ENCODE measurements at regions not wholly inside any gene's neighbourhood (a gene's known extent, or its start where the extent isn't known, plus 50 kb on each side); places are given as distances from the start of the nearest gene placed in this dataset.

- no peaks in the 10 kb centered on the region for H3K9me3 ChIP-seq (ENCODE audit: control insufficient read depth, low read depth, low read length)
- no peak for DNase-seq
- no peak overlapping the region for H3K27ac ChIP-seq (ENCODE audit: low read length)
- no peaks in the 10 kb centered on the region for H3K27me3 ChIP-seq (ENCODE audit: control insufficient read depth, insufficient read depth, low read length)
- H3K4me3 ChIP-seq (ENCODE audit: low read length) = no peak overlapping the region
- WGBS (ENCODE audit: insufficient coverage, low lambda C conversion rate) = 100% methylated on average over 1 of the region's 1 CpG
- H3K4me1 ChIP-seq (ENCODE audit: control insufficient read depth, insufficient read depth, low read length) = no peaks in the 10 kb centered on the region
- H3K36me3 ChIP-seq (ENCODE audit: control insufficient read depth, insufficient read depth, low read length) = no peaks in the 10 kb centered on the region
These were observed 731.1 kb upstream of the ZNF608 start for GRCh38 chr5:125477586-125477975.

- DNase-seq = no peak
- Histone ChIP-seq H3K4me1 (ENCODE audit: control insufficient read depth, insufficient read depth, low read length) (no peaks in the 10 kb centered on the region), H3K9me3 (ENCODE audit: control insufficient read depth, low read depth, low read length) (no peaks in the 10 kb centered on the region), H3K27me3 (ENCODE audit: control insufficient read depth, insufficient read depth, low read length) (no peaks in the 10 kb centered on the region), H3K36me3 (ENCODE audit: control insufficient read depth, insufficient read depth, low read length) (no peaks in the 10 kb centered on the region), H3K4me3 (ENCODE audit: low read length) (no peak overlapping the region), H3K27ac (ENCODE audit: low read length) (no peak overlapping the region)
- no CpG with 5 or more reads among the region's 4 CpGs for WGBS (ENCODE audit: insufficient coverage, low lambda C conversion rate)
These were observed 732.2 kb upstream of the ZNF608 start for GRCh38 chr5:125478599-125478998.

DNA sequence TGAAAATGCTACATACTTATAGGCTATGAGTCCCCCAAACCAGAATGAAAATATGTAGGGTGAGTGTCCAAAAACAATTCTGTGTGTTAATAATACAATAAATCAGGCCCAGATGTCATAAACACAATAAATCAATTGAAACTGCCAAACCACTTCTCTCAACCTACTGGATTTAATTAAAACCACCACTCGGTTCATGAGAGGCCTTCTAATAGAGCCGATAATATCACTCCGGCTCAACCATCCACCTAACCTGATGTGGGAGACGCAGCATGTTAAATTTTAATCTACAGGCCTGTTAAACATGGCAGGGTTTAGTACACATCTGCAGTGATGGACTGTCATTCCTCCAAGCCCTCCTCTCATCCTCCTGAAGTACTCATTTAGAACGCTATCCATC is 734.5 kb upstream of the ZNF608 start:
- peaks cover 3% of the 10 kb centered on the region for H3K4me1 ChIP-seq (ENCODE audit: control insufficient read depth, insufficient read depth, low read length)
- no peaks in the 10 kb centered on the region for H3K27me3 ChIP-seq (ENCODE audit: control insufficient read depth, insufficient read depth, low read length)
- H3K27ac ChIP-seq (ENCODE audit: low read length) = no peak overlapping the region
- 100% methylated on average over 1 of the region's 5 CpGs for WGBS (ENCODE audit: insufficient coverage, low lambda C conversion rate)
- no peak for DNase-seq
- no peaks in the 10 kb centered on the region for H3K36me3 ChIP-seq (ENCODE audit: control insufficient read depth, insufficient read depth, low read length)
- no peak overlapping the region for H3K4me3 ChIP-seq (ENCODE audit: low read length)
- no peaks in the 10 kb centered on the region for H3K9me3 ChIP-seq (ENCODE audit: control insufficient read depth, low read depth, low read length)

DNA sequence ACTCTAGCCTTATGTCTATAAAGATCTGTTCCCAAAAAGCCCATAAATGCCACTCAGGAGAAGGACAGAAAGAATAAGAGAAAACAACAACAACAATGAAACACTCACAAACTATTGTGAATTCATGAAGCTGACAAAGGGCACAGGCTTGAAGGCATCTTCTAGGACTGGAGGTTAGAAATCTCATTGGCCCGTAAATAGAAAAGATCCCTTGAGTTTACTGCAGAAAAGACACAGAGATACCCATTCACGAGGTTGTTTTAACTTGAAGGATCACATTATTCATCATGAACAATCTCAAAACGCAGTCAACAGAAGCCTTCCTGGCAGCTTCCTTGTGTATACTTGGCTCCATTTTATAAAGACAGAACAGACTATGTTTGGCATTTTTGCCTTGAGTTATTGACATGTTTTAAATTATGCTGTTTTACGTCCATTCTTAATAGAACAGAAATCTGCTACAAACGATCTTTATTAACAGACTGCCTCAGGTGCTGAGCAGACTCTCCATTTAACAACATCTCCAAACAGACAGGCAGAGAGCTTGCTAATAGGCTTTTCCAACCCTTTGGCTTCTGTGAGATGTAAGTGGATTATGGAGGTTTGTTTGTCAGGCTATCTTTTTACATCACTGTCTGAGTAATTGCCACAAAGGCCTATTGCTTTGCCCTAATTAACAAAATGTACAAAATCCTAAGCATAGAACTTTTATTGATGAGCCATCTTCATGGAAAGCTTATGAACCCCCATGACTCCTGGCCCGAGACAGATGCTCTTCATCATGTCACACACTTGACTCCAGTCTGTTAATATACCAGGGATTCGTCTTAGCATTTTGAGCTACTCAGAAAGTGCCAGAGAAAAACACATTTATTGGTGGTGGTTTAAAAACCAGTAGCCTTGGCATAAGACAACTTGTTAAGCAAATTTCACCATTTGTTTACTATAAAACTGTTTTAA is 735.3 kb upstream of the ZNF608 start:
- DNase-seq = no peak
- no peaks in the 10 kb centered on the region for H3K27me3 ChIP-seq (ENCODE audit: control insufficient read depth, insufficient read depth, low read length)
- H3K36me3 ChIP-seq (ENCODE audit: control insufficient read depth, insufficient read depth, low read length) = no peaks in the 10 kb centered on the region
- no peaks in the 10 kb centered on the region for H3K9me3 ChIP-seq (ENCODE audit: control insufficient read depth, low read depth, low read length)
- no peak overlapping the region for H3K4me3 ChIP-seq (ENCODE audit: low read length)
- WGBS (ENCODE audit: insufficient coverage, low lambda C conversion rate) = 87% methylated on average over 4 of the region's 7 CpGs
- no peak overlapping the region for H3K27ac ChIP-seq (ENCODE audit: low read length)
- H3K4me1 ChIP-seq (ENCODE audit: control insufficient read depth, insufficient read depth, low read length) = peaks cover 3% of the 10 kb centered on the region

GRCh38 chr5:125483609-125484008 is 737.2 kb upstream of the ZNF608 start:
- H3K4me3 ChIP-seq (ENCODE audit: low read length) = no peak overlapping the region
- no peaks in the 10 kb centered on the region for H3K27me3 ChIP-seq (ENCODE audit: control insufficient read depth, insufficient read depth, low read length)
- H3K9me3 ChIP-seq (ENCODE audit: control insufficient read depth, low read depth, low read length) = no peaks in the 10 kb centered on the region
- no peak for DNase-seq
- no CpG with 5 or more reads among the region's 1 CpG for WGBS (ENCODE audit: insufficient coverage, low lambda C conversion rate)
- H3K4me1 ChIP-seq (ENCODE audit: control insufficient read depth, insufficient read depth, low read length) = peaks cover 3% of the 10 kb centered on the region
- H3K36me3 ChIP-seq (ENCODE audit: control insufficient read depth, insufficient read depth, low read length) = no peaks in the 10 kb centered on the region
- H3K27ac ChIP-seq (ENCODE audit: low read length) = no peak overlapping the region

GRCh38 chr5:125484272-125484741 is 737.9 kb upstream of the ZNF608 start:
- Histone ChIP-seq H3K9me3 (ENCODE audit: control insufficient read depth, low read depth, low read length) (no peaks in the 10 kb centered on the region), H3K27ac (ENCODE audit: low read length) (no peak overlapping the region), H3K27me3 (ENCODE audit: control insufficient read depth, insufficient read depth, low read length) (no peaks in the 10 kb centered on the region), H3K36me3 (ENCODE audit: control insufficient read depth, insufficient read depth, low read length) (no peaks in the 10 kb centered on the region), H3K4me1 (ENCODE audit: control insufficient read depth, insufficient read depth, low read length) (peaks cover 3% of the 10 kb centered on the region), H3K4me3 (ENCODE audit: low read length) (no peak overlapping the region)
- DNase-seq = no peak
- WGBS (ENCODE audit: insufficient coverage, low lambda C conversion rate) = no CpG with 5 or more reads among the region's 3 CpGs

DNA sequence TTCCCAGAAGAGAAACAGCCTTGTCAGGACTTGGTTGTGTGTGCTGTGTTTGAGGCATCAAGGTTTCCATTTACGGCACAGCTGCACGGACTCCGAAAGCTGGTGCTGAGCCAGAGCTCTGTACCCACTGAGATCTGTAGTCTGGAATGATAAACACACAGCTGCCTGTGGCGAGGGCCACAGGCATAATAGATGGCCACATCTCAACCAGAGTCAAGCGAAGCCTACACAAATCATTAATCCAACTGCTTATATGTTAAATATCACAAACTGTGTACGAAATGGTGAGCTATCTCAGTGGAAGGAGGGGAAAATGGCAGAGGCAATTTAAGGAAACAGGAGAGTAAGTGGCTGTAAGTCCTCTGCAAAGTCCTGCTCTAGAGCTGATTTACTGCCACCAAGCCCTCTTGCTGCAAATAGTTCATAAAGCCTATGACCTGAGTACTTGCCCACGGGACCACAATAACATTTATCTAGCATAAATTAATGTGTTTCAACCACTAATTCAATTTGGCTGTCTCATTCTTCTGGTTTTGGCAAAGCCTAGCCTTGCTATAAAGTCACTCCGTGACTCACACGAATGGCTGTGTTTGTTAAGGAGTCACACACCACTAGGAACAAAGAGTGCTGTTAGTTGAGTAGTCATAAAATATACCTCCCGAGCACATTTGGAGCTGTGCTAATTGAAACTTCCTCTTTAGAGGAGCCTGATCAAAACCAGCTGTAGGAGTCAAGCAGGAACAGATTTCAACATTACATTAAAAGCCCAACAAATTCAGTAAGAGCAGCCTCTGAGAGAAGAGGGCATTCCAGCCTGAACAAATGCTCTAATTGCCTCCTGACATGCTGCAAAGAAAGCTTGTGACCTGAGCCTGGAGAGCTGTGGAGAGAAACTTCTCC is 738.6 kb upstream of the ZNF608 start:
- H3K9me3 ChIP-seq (ENCODE audit: control insufficient read depth, low read depth, low read length) = no peaks in the 10 kb centered on the region
- H3K27me3 ChIP-seq (ENCODE audit: control insufficient read depth, insufficient read depth, low read length) = no peaks in the 10 kb centered on the region
- H3K27ac ChIP-seq (ENCODE audit: low read length) = peak overlapping the region; percentile 7
- no peaks in the 10 kb centered on the region for H3K36me3 ChIP-seq (ENCODE audit: control insufficient read depth, insufficient read depth, low read length)
- H3K4me3 ChIP-seq (ENCODE audit: low read length) = no peak overlapping the region
- H3K4me1 ChIP-seq (ENCODE audit: control insufficient read depth, insufficient read depth, low read length) = peaks cover 3% of the 10 kb centered on the region
- DNase-seq = peak; percentile 31 to 65
- 80% methylated on average over 1 of the region's 10 CpGs for WGBS (ENCODE audit: insufficient coverage, low lambda C conversion rate)

GRCh38 chr5:125485771-125486170 is 739.3 kb upstream of the ZNF608 start:
- no peaks in the 10 kb centered on the region for H3K27me3 ChIP-seq (ENCODE audit: control insufficient read depth, insufficient read depth, low read length)
- no peak overlapping the region for H3K27ac ChIP-seq (ENCODE audit: low read length)
- no peaks in the 10 kb centered on the region for H3K9me3 ChIP-seq (ENCODE audit: control insufficient read depth, low read depth, low read length)
- no peaks in the 10 kb centered on the region for H3K36me3 ChIP-seq (ENCODE audit: control insufficient read depth, insufficient read depth, low read length)
- H3K4me3 ChIP-seq (ENCODE audit: low read length) = no peak overlapping the region
- H3K4me1 ChIP-seq (ENCODE audit: control insufficient read depth, insufficient read depth, low read length) = peaks cover 3% of the 10 kb centered on the region
- WGBS (ENCODE audit: insufficient coverage, low lambda C conversion rate) = 95% methylated on average over 3 of the region's 3 CpGs
- DNase-seq = no peak

DNA sequence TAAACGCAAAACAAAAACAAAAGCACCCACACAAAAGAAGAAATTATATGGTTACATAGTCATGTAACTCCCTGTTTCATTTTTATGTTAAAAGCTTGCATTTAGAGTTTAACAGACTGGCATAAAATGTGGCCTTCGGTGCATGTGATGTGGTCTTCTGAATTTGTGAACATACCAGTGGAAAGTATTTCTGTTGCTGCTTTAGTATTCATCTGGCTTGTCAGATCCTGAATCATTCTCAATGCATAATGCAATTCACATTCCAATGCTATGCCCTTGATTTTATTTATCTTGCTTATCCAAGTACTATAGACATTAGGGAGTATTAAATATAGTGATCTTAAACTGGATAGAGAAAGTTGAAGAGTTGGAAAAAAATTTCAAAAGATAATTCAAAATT is 740.2 kb upstream of the ZNF608 start:
- Histone ChIP-seq H3K27ac (ENCODE audit: low read length) (no peak overlapping the region), H3K4me1 (ENCODE audit: control insufficient read depth, insufficient read depth, low read length) (peaks cover 3% of the 10 kb centered on the region)
- WGBS (ENCODE audit: insufficient coverage, low lambda C conversion rate) = 88% methylated on average over 1 of the region's 2 CpGs

DNA sequence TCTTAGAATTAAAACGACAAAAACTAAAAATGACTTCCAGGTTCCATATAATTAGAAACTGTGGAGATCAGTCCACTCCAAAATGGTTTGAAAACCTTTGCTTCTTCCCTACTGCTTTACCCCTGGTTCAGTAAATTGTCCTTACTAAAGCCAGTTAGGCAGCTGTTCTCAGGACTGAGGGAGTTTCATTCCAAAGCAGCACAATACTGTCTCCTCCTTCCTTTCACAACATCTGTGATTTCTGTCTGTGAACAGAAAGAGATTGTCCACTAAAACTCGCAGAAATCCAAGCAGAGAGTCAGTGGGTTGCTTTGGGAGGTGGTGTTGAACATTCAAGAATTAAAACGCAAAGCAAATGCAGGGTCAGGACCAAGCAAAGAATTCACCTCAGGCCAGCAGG is 740.8 kb upstream of the ZNF608 start:
- WGBS (ENCODE audit: insufficient coverage, low lambda C conversion rate) = 80% methylated on average over 1 of the region's 3 CpGs

More for the DNA sequence above, 740.2 kb upstream of the ZNF608 start:
- no peak for DNase-seq
- H3K9me3 ChIP-seq (ENCODE audit: control insufficient read depth, low read depth, low read length) = no peaks in the 10 kb centered on the region
- H3K27me3 ChIP-seq (ENCODE audit: control insufficient read depth, insufficient read depth, low read length) = no peaks in the 10 kb centered on the region
- no peak overlapping the region for H3K4me3 ChIP-seq (ENCODE audit: low read length)
- H3K36me3 ChIP-seq (ENCODE audit: control insufficient read depth, insufficient read depth, low read length) = no peaks in the 10 kb centered on the region

More for the DNA sequence above, 740.8 kb upstream of the ZNF608 start:
- H3K4me3 ChIP-seq (ENCODE audit: low read length) = no peak overlapping the region
- no peak overlapping the region for H3K27ac ChIP-seq (ENCODE audit: low read length)
- H3K27me3 ChIP-seq (ENCODE audit: control insufficient read depth, insufficient read depth, low read length) = no peaks in the 10 kb centered on the region
- no peaks in the 10 kb centered on the region for H3K36me3 ChIP-seq (ENCODE audit: control insufficient read depth, insufficient read depth, low read length)
- H3K9me3 ChIP-seq (ENCODE audit: control insufficient read depth, low read depth, low read length) = no peaks in the 10 kb centered on the region
- DNase-seq = no peak
- H3K4me1 ChIP-seq (ENCODE audit: control insufficient read depth, insufficient read depth, low read length) = peaks cover 3% of the 10 kb centered on the region
